Hepatocyte (in vitro differentiated cells): ENCODE measurements at regions not wholly inside any gene's neighbourhood (a gene's known extent, or its start where the extent isn't known, plus 50 kb on each side); places are given as distances from the start of the nearest gene placed in this dataset.

Experiments
- DNase-seq: peaks from one replicate; pipeline ENCODE4 v3.0.0-alpha.2; 2016; ENCODE audit warnings: low spot score
- H2AFZ ChIP-seq: fragments of 200-600 bp; sonication (generic); 2 replicates; pipeline ENCODE4 v1.6.0; 2016; ENCODE audit warnings: antibody characterized with exemption, mild to moderate bottlenecking
- H3K27ac ChIP-seq: fragments of 200-600 bp; sonication (generic); 2 replicates; pipeline ENCODE4 v1.5.1; 2016; ENCODE audit warnings: mild to moderate bottlenecking
- H3K27me3 ChIP-seq: fragments of 200-600 bp; sonication (generic); 2 replicates; pipeline ENCODE4 v1.6.1; 2016
- H3K36me3 ChIP-seq: fragments of 200-600 bp; sonication (generic); replicated peaks from 2 replicates; pipeline ENCODE4 v1.5.1; 2016; ENCODE audit warnings: low read depth; ENCODE audit not compliant: insufficient read depth
- H3K4me1 ChIP-seq: fragments of 200-600 bp; sonication (generic); 2 replicates; pipeline ENCODE4 v1.5.1; 2016; ENCODE audit warnings: mild to moderate bottlenecking, moderate library complexity; ENCODE audit not compliant: insufficient read depth
- H3K4me2 ChIP-seq: fragments of 200-600 bp; sonication (generic); 2 replicates; pipeline ENCODE4 v1.6.0; 2016
- H3K4me3 ChIP-seq: fragments of 200-600 bp; sonication (generic); 2 replicates; pipeline ENCODE4 v1.5.1; 2016; ENCODE audit warnings: mild to moderate bottlenecking
- H3K79me2 ChIP-seq: fragments of 200-600 bp; sonication (generic); 2 replicates; pipeline ENCODE4 v1.6.0; 2017; ENCODE audit warnings: mild to moderate bottlenecking
- H3K9me2 ChIP-seq: fragments of 200-600 bp; sonication (generic); replicated peaks from 2 replicates; pipeline ENCODE4 v1.6.0; 2017; ENCODE audit warnings: mild to moderate bottlenecking; ENCODE audit not compliant: insufficient read depth
- H3K9me3 ChIP-seq: fragments of 200-600 bp; sonication (generic); 2 replicates; pipeline ENCODE4 v1.5.1; 2016; ENCODE audit warnings: low read depth, mild to moderate bottlenecking
- H4K20me1 ChIP-seq: fragments of 200-600 bp; sonication (generic); 2 replicates; pipeline ENCODE4 v1.6.0; 2016; ENCODE audit warnings: mild to moderate bottlenecking; ENCODE audit not compliant: insufficient read depth, poor library complexity, severe bottlenecking
- CTCF ChIP-seq: fragments of 200-600 bp; sonication (generic); IDR thresholded peaks from 2 replicates; pipeline ENCODE4 v1.5.1; 2016; ENCODE audit warnings: antibody characterized with exemption, mild to moderate bottlenecking; ENCODE audit not compliant: poor library complexity
- EZH2 ChIP-seq: fragments of 200-600 bp; sonication (generic); IDR thresholded peaks from 2 replicates; pipeline ENCODE4 v1.6.1; 2016; ENCODE audit warnings: antibody characterized with exemption, mild to moderate bottlenecking, borderline replicate concordance
- EZH2phosphoT487 ChIP-seq: fragments of 200-600 bp; sonication (generic); IDR thresholded peaks from one replicate; pipeline ENCODE4 v1.6.1; 2018; ENCODE audit warnings: antibody characterized with exemption, mild to moderate bottlenecking, low read depth, moderate library complexity; ENCODE audit not compliant: unreplicated experiment, severe bottlenecking
- WGBS: methylation state at CpG from one replicate; pipeline ENCODE4 v1.1.6; 2016; ENCODE audit warnings: low lambda C conversion rate; ENCODE audit errors: missing lambda C conversion rate; 5-methylcytosine and 5-hydroxymethylcytosine counted together

GRCh38 chr4:64960516-64960915, 551.3 kb upstream of the TECRL start:
- Histone ChIP-seq H2AFZ (no peak overlapping the region), H3K79me2 (no peaks in the 10 kb centered on the region), H3K27ac (no peak overlapping the region), H3K9me2 (no peaks in the 10 kb centered on the region), H3K27me3 (no peaks in the 10 kb centered on the region), H3K36me3 (no peaks in the 10 kb centered on the region), H3K4me3 (no peak overlapping the region), H3K4me1 (no peaks in the 10 kb centered on the region), H3K9me3 (peaks cover 2% of the 10 kb centered on the region), H4K20me1 (no peaks in the 10 kb centered on the region), H3K4me2 (no peak overlapping the region)
- WGBS = 79% methylated on average over 4 of the region's 4 CpGs
- DNase-seq = no peak
- TF ChIP-seq EZH2 = no peak
- TF ChIP-seq EZH2phosphoT487 = no peak
- TF ChIP-seq CTCF = no peak

- no peak for TF ChIP-seq CTCF
- TF ChIP-seq EZH2 = no peak
- no peak for TF ChIP-seq EZH2phosphoT487
- no peaks in the 10 kb centered on the region for H3K27me3 ChIP-seq
- no peaks in the 10 kb centered on the region for H3K9me2 ChIP-seq
- DNase-seq = no peak
- WGBS = 86% methylated on average over 3 of the region's 3 CpGs
- H3K79me2 ChIP-seq = no peaks in the 10 kb centered on the region
- no peaks in the 10 kb centered on the region for H3K9me3 ChIP-seq
- H3K4me2 ChIP-seq = no peak overlapping the region
- H3K36me3 ChIP-seq = no peaks in the 10 kb centered on the region
- no peaks in the 10 kb centered on the region for H3K4me1 ChIP-seq
- no peak overlapping the region for H2AFZ ChIP-seq
- H3K27ac ChIP-seq = no peak overlapping the region
- H3K4me3 ChIP-seq = no peak overlapping the region
- H4K20me1 ChIP-seq = no peaks in the 10 kb centered on the region
Measured at GRCh38 chr4:64940698-64941097, 531.4 kb upstream of the TECRL start.

- no peaks in the 10 kb centered on the region for H4K20me1 ChIP-seq
- DNase-seq = no peak
- H2AFZ ChIP-seq = no peak overlapping the region
- H3K9me3 ChIP-seq = peaks cover 2% of the 10 kb centered on the region
- no peaks in the 10 kb centered on the region for H3K36me3 ChIP-seq
- TF ChIP-seq EZH2 (no peak), EZH2phosphoT487 (no peak), CTCF (no peak)
- H3K27ac ChIP-seq = no peak overlapping the region
- no peaks in the 10 kb centered on the region for H3K4me1 ChIP-seq
- no peaks in the 10 kb centered on the region for H3K27me3 ChIP-seq
- H3K4me3 ChIP-seq = no peak overlapping the region
- no peak overlapping the region for H3K4me2 ChIP-seq
- H3K79me2 ChIP-seq = no peaks in the 10 kb centered on the region
- H3K9me2 ChIP-seq = no peaks in the 10 kb centered on the region
- WGBS = 100% methylated on average over 1 of the region's 1 CpG
Measured at GRCh38 chr4:64935469-64936001, 526.3 kb upstream of the TECRL start.

GRCh38 chr4:64911846-64912245, 502.6 kb upstream of the TECRL start:
- Histone ChIP-seq H3K9me2 (no peaks in the 10 kb centered on the region), H4K20me1 (no peaks in the 10 kb centered on the region), H3K79me2 (no peaks in the 10 kb centered on the region), H3K27ac (no peak overlapping the region), H3K4me1 (no peaks in the 10 kb centered on the region), H2AFZ (no peak overlapping the region), H3K4me3 (no peak overlapping the region), H3K27me3 (no peaks in the 10 kb centered on the region), H3K4me2 (no peak overlapping the region), H3K36me3 (no peaks in the 10 kb centered on the region), H3K9me3 (no peaks in the 10 kb centered on the region)
- no peak for TF ChIP-seq EZH2
- TF ChIP-seq EZH2phosphoT487 = no peak
- TF ChIP-seq CTCF = no peak
- WGBS = 74% methylated on average over 2 of the region's 2 CpGs
- DNase-seq = no peak
